GM12891 (cell line): ENCODE measurements at regions not wholly inside any gene's neighbourhood (a gene's known extent, or its start where the extent isn't known, plus 50 kb on each side); places are given as distances from the start of the nearest gene placed in this dataset.

Experiments used
- POLR2AphosphoS5 ChIP-seq: IDR thresholded peaks from 2 replicates; pipeline ENCODE4 v1.6.1; 2011; ENCODE audit warnings: low read depth, low read length, control low read depth
- SPI1 ChIP-seq: IDR thresholded peaks from 2 replicates; pipeline ENCODE4 v1.6.1; 2011; ENCODE audit warnings: low read depth, low read length, control low read depth
- TAF1 ChIP-seq: IDR thresholded peaks from 2 replicates; pipeline ENCODE4 v1.6.1; 2011; ENCODE audit warnings: low read depth, low read length, control low read depth

- no peak for TF ChIP-seq TAF1
- no peak for TF ChIP-seq POLR2AphosphoS5
- TF ChIP-seq SPI1 = no peak
Observed at GRCh38 chr3:127475975-127476705, 114.4 kb downstream of the TPRA1 start.
